WTC11 (cell line): ENCODE measurements at regions not wholly inside any gene's neighbourhood (a gene's known extent, or its start where the extent isn't known, plus 50 kb on each side); places are given as distances from the start of the nearest gene placed in this dataset.

ENCODE experiments used
- ATAC-seq: fragments of 200-7000 bp; cut with Tn5 transposase; 2 replicates; pipeline ENCODE4 v1.10.0; 2021; ENCODE audit warnings: mild to moderate bottlenecking, moderate library complexity
- CTCF ChIA-PET: fragments of 300-600 bp; sonication (Branson Sonifier 250); formaldehyde crosslinking; loops from one replicate; lab custom pipeline; 2021; ENCODE audit warnings: antibody characterized with exemption; lab: Charles Lee
- POLR2A ChIA-PET: fragments of 350-600 bp; sonication (Branson Sonifier 250); formaldehyde crosslinking; loops from one replicate; lab custom pipeline; 2021; ENCODE audit warnings: antibody characterized with exemption; lab: Charles Lee
- DNase-seq: peaks from one replicate; pipeline ENCODE4 v3.0.0; 2021; ENCODE audit warnings: low spot score
- H3K27ac Mint-ChIP-seq: 2 replicates; pipeline ENCODE4 v1.8.0; 2021; ENCODE audit warnings: mixed read lengths
- H3K27me3 Mint-ChIP-seq: 2 replicates; pipeline ENCODE4 v1.8.0; 2021; ENCODE audit warnings: low read depth, mild to moderate bottlenecking, moderate library complexity, mixed read lengths
- H3K36me3 Mint-ChIP-seq: 2 replicates; pipeline ENCODE4 v1.8.0; 2021; ENCODE audit warnings: mixed read lengths
- H3K4me1 Mint-ChIP-seq: 2 replicates; pipeline ENCODE4 v1.8.0; 2022; ENCODE audit warnings: mixed read lengths
- H3K4me3 Mint-ChIP-seq: 2 replicates; pipeline ENCODE4 v1.8.0; 2021; ENCODE audit warnings: mild to moderate bottlenecking, moderate library complexity, mixed read lengths
- H3K9me3 Mint-ChIP-seq: 2 replicates; pipeline ENCODE4 v1.8.0; 2021; ENCODE audit warnings: mixed read lengths
- AFF4 ChIP-seq: sonication (generic); formaldehyde crosslinking; IDR thresholded peaks from 2 replicates; pipeline ENCODE4 v1.8.1; 2023; ENCODE audit warnings: mild to moderate bottlenecking, missing genetic modification reagents, borderline replicate concordance
- ATF6 ChIP-seq: sonication (generic); formaldehyde crosslinking; IDR thresholded peaks from 2 replicates; pipeline ENCODE4 v1.8.1; 2023; ENCODE audit warnings: mild to moderate bottlenecking, missing genetic modification reagents
- ERG ChIP-seq: fragments of 250-450 bp; sonication (Bioruptor Pico); IDR thresholded peaks from 2 replicates; pipeline ENCODE4 v1.8.0; 2021; ENCODE audit warnings: mild to moderate bottlenecking
- FOXP1 ChIP-seq: sonication (generic); formaldehyde crosslinking; IDR thresholded peaks from 2 replicates; pipeline ENCODE4 v1.8.0; 2022; ENCODE audit warnings: missing genetic modification reagents, mild to moderate bottlenecking, moderate library complexity, borderline replicate concordance
- JAZF1 ChIP-seq: fragments of 250-450 bp; sonication (Bioruptor Pico); IDR thresholded peaks from 2 replicates; pipeline ENCODE4 v1.9.0; 2021; ENCODE audit warnings: moderate library complexity, mild to moderate bottlenecking, inconsistent platforms
- MXD4 ChIP-seq: fragments of 250-450 bp; sonication (Bioruptor Pico); IDR thresholded peaks from 2 replicates; pipeline ENCODE4 v1.8.0; 2021; ENCODE audit warnings: mild to moderate bottlenecking, moderate library complexity, borderline replicate concordance
- NR2C2 ChIP-seq: sonication (generic); formaldehyde crosslinking; IDR thresholded peaks from 2 replicates; pipeline ENCODE4 v1.8.0; 2022; ENCODE audit warnings: mild to moderate bottlenecking, missing genetic modification reagents
- OVOL2 ChIP-seq: fragments of 250-450 bp; sonication (Bioruptor Pico); IDR thresholded peaks from 2 replicates; pipeline ENCODE4 v1.9.0; 2021; ENCODE audit warnings: mild to moderate bottlenecking, borderline replicate concordance
- PREB ChIP-seq: sonication (generic); formaldehyde crosslinking; IDR thresholded peaks from 2 replicates; pipeline ENCODE4 v1.8.1; 2022; ENCODE audit warnings: mild to moderate bottlenecking, missing genetic modification reagents, moderate library complexity, borderline replicate concordance
- SMAD3 ChIP-seq: sonication (generic); formaldehyde crosslinking; IDR thresholded peaks from 2 replicates; pipeline ENCODE4 v1.8.0; 2022; ENCODE audit warnings: missing genetic modification reagents, mild to moderate bottlenecking, borderline replicate concordance
- SP1 ChIP-seq: sonication (generic); formaldehyde crosslinking; conservative IDR thresholded peaks from 2 replicates; pipeline ENCODE4 v1.8.1; 2022; ENCODE audit warnings: missing genetic modification reagents
- ZBTB21 ChIP-seq: sonication (generic); formaldehyde crosslinking; IDR thresholded peaks from 2 replicates; pipeline ENCODE4 v1.8.1; 2023; ENCODE audit warnings: mild to moderate bottlenecking, missing genetic modification reagents, borderline replicate concordance
- ZNF219 ChIP-seq: sonication (generic); formaldehyde crosslinking; IDR thresholded peaks from 2 replicates; pipeline ENCODE4 v1.8.0; 2023; ENCODE audit warnings: missing genetic modification reagents, mild to moderate bottlenecking, borderline replicate concordance
- ZNF263 ChIP-seq: sonication (generic); formaldehyde crosslinking; IDR thresholded peaks from 2 replicates; pipeline ENCODE4 v1.8.1; 2022; ENCODE audit warnings: low read depth, mild to moderate bottlenecking, moderate library complexity, missing genetic modification reagents
- ZNF416 ChIP-seq: fragments of 250-450 bp; sonication (Bioruptor Pico); IDR thresholded peaks from 2 replicates; pipeline ENCODE4 v1.9.0; 2021; ENCODE audit warnings: mild to moderate bottlenecking, inconsistent platforms
- ZNF512 ChIP-seq: sonication (generic); formaldehyde crosslinking; IDR thresholded peaks from 2 replicates; pipeline ENCODE4 v1.8.1; 2022; ENCODE audit warnings: missing genetic modification reagents, borderline replicate concordance
- TF ChIP-seq, protein P1 (sequence below): fragments of 250-450 bp; sonication (Bioruptor Pico); IDR thresholded peaks from 2 replicates; pipeline ENCODE4 v2.1.2; 2022; ENCODE audit warnings: mild to moderate bottlenecking, moderate library complexity
- TF ChIP-seq, protein P2 (sequence below): sonication (generic); formaldehyde crosslinking; IDR thresholded peaks from 2 replicates; pipeline ENCODE4 v1.8.1; 2023; ENCODE audit warnings: mild to moderate bottlenecking, missing genetic modification reagents, moderate library complexity
- TF ChIP-seq, protein P3 (sequence below): sonication (generic); formaldehyde crosslinking; IDR thresholded peaks from 2 replicates; pipeline ENCODE4 v1.8.0; 2023; ENCODE audit warnings: mild to moderate bottlenecking, missing genetic modification reagents

GRCh38 chr14:55781046-55781445 lies 201.0 kb downstream of the KTN1 start:
- CTCF ChIA-PET = no interaction called here
- Mint-ChIP-seq H3K27ac (no peak overlapping the region), H3K27me3 (no peaks in the 10 kb centered on the region; the same call in 1 of the 2 replicates), H3K9me3 (no peaks in the 10 kb centered on the region), H3K4me1 (no peaks in the 10 kb centered on the region), H3K36me3 (no peaks in the 10 kb centered on the region), H3K4me3 (no peak overlapping the region)
- DNase-seq = no peak
- POLR2A ChIA-PET = no interaction called here
- TF ChIP-seq ATF6 (CRISPR knock-in tag) (no peak), NR2C2 (no peak), PREB (CRISPR knock-in tag) (no peak), ZNF219 (CRISPR knock-in tag) (no peak), JAZF1 (CRISPR knock-in tag) (no peak), SMAD3 (no peak), ZNF263 (CRISPR knock-in tag) (no peak), OVOL2 (CRISPR knock-in tag) (no peak), FOXP1 (CRISPR knock-in tag) (no peak), ERG (no peak), AFF4 (CRISPR knock-in tag) (no peak), ZNF512 (CRISPR knock-in tag) (no peak), SP1 (no peak), ZNF416 (no peak), ZBTB21 (CRISPR knock-in tag) (no peak), MXD4 (no peak)
- TF ChIP-seq, protein P1, sequence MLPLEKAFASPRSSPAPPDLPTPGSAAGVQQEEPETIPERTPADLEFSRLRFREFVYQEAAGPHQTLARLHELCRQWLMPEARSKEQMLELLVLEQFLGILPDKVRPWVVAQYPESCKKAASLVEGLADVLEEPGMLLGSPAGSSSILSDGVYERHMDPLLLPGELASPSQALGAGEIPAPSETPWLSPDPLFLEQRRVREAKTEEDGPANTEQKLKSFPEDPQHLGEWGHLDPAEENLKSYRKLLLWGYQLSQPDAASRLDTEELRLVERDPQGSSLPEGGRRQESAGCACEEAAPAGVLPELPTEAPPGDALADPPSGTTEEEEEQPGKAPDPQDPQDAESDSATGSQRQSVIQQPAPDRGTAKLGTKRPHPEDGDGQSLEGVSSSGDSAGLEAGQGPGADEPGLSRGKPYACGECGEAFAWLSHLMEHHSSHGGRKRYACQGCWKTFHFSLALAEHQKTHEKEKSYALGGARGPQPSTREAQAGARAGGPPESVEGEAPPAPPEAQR (CRISPR knock-in tag) = no peak
- TF ChIP-seq, protein P2, sequence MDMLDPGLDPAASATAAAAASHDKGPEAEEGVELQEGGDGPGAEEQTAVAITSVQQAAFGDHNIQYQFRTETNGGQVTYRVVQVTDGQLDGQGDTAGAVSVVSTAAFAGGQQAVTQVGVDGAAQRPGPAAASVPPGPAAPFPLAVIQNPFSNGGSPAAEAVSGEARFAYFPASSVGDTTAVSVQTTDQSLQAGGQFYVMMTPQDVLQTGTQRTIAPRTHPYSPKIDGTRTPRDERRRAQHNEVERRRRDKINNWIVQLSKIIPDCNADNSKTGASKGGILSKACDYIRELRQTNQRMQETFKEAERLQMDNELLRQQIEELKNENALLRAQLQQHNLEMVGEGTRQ (CRISPR knock-in tag) = no peak
- TF ChIP-seq, protein P3, sequence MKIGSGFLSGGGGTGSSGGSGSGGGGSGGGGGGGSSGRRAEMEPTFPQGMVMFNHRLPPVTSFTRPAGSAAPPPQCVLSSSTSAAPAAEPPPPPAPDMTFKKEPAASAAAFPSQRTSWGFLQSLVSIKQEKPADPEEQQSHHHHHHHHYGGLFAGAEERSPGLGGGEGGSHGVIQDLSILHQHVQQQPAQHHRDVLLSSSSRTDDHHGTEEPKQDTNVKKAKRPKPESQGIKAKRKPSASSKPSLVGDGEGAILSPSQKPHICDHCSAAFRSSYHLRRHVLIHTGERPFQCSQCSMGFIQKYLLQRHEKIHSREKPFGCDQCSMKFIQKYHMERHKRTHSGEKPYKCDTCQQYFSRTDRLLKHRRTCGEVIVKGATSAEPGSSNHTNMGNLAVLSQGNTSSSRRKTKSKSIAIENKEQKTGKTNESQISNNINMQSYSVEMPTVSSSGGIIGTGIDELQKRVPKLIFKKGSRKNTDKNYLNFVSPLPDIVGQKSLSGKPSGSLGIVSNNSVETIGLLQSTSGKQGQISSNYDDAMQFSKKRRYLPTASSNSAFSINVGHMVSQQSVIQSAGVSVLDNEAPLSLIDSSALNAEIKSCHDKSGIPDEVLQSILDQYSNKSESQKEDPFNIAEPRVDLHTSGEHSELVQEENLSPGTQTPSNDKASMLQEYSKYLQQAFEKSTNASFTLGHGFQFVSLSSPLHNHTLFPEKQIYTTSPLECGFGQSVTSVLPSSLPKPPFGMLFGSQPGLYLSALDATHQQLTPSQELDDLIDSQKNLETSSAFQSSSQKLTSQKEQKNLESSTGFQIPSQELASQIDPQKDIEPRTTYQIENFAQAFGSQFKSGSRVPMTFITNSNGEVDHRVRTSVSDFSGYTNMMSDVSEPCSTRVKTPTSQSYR (CRISPR knock-in tag) = no peak
- no peak for ATAC-seq
